H1 (cell line): ENCODE measurements at regions not wholly inside any gene's neighbourhood (a gene's known extent, or its start where the extent isn't known, plus 50 kb on each side); places are given as distances from the start of the nearest gene placed in this dataset.

ENCODE experiments used
- CTCF ChIA-PET: fragments of 300-600 bp; sonication (Branson Sonifier 250); formaldehyde crosslinking; loops from one replicate; lab custom pipeline; 2021; ENCODE audit not compliant: partially characterized antibody; lab: Charles Lee
- POLR2A ChIA-PET: fragments of 300-600 bp; sonication (Branson Sonifier 250); formaldehyde crosslinking; loops from one replicate; lab custom pipeline; 2021; ENCODE audit warnings: inconsistent platforms; ENCODE audit not compliant: partially characterized antibody; lab: Charles Lee
- DNase-seq, 2 experiments: peaks; one replicate each; pipeline versions ENCODE4 v3.0.0 to v3.0.0-alpha.2; 2010 to 2022; ENCODE audit warnings: low spot score in 2 of 2, low read depth in 1 of 2, mixed read lengths in 1 of 2
- FAIRE-seq: peaks from 2 replicates; lab custom pipeline; 2011; peaks lifted over from hg19 to GRCh38; lab: Jason Lieb, UNC
- H2AFZ ChIP-seq: 2 replicates; pipeline ENCODE4 v1.8.1; 2012; ENCODE audit warnings: low read length, inconsistent platforms
- H2AK5ac ChIP-seq: 2 replicates; pipeline ENCODE4 v1.6.1; 2013; ENCODE audit warnings: low read depth, low read length
- H2BK120ac ChIP-seq: replicated peaks from 2 replicates; pipeline ENCODE3; 2013; ENCODE audit warnings: low read depth, low read length, inconsistent platforms
- H2BK12ac ChIP-seq: 2 replicates; pipeline ENCODE4 v1.6.1; 2013; ENCODE audit warnings: low read depth, low read length
- H2BK15ac ChIP-seq: 2 replicates; pipeline ENCODE4 v1.6.1; 2013; ENCODE audit warnings: low read length
- H2BK20ac ChIP-seq: 2 replicates; pipeline ENCODE4 v1.6.1; 2013; ENCODE audit warnings: low read length
- H2BK5ac ChIP-seq: 2 replicates; pipeline ENCODE4 v1.6.1; 2013; ENCODE audit warnings: low read depth, low read length
- H3K14ac ChIP-seq: 2 replicates; pipeline ENCODE4 v1.6.1; 2013; ENCODE audit warnings: inconsistent platforms; ENCODE audit not compliant: insufficient read length
- H3K18ac ChIP-seq: 2 replicates; pipeline ENCODE4 v1.6.1; 2013; ENCODE audit warnings: low read length; ENCODE audit errors: extremely low read depth
- H3K23ac ChIP-seq: 2 replicates; pipeline ENCODE4 v1.6.1; 2013; ENCODE audit warnings: inconsistent platforms; ENCODE audit not compliant: insufficient read length
- H3K23me2 ChIP-seq: 2 replicates; pipeline ENCODE4 v1.6.1; 2013; ENCODE audit warnings: low read depth, low read length
- H3K27ac ChIP-seq: 2 replicates; pipeline ENCODE4 v1.6.1; 2011; ENCODE audit warnings: low read depth, low read length, inconsistent platforms
- H3K27me3 ChIP-seq, 4 experiments: replicated peaks in 1 of 4; 1 replicate in 1 of 4; 2 replicates in 3 of 4; pipeline versions ENCODE4 v1.6.1 to v1.8.1; 2011 to 2013; ENCODE audit warnings: low read length in 3 of 4, mild to moderate bottlenecking in 3 of 4, inconsistent platforms in 2 of 4, mixed read lengths in 2 of 4, moderate library complexity in 1 of 4; ENCODE audit not compliant: control insufficient read depth in 3 of 4, insufficient read depth in 3 of 4; ENCODE audit errors: extremely low read depth in 1 of 4
- H3K36me3 ChIP-seq, 4 experiments: 2 replicates each; pipeline versions ENCODE4 v1.6.1 to v1.8.1; 2011 to 2013; ENCODE audit warnings: mild to moderate bottlenecking in 4 of 4, low read length in 3 of 4, moderate library complexity in 2 of 4, control low read depth in 1 of 4, inconsistent platforms in 1 of 4; ENCODE audit not compliant: insufficient read depth in 4 of 4, control insufficient read depth in 2 of 4
- H3K4ac ChIP-seq: replicated peaks from 2 replicates; pipeline ENCODE3; 2013; ENCODE audit warnings: low read length, low read depth, mixed read lengths, inconsistent platforms; ENCODE audit not compliant: insufficient read length
- H3K4me1 ChIP-seq, 4 experiments: replicated peaks in 1 of 4; 1 replicate in 1 of 4; 2 replicates in 3 of 4; pipeline versions ENCODE4 v1.6.1 to v1.8.1; 2011 to 2013; ENCODE audit warnings: low read length in 3 of 4, inconsistent platforms in 2 of 4, mixed read lengths in 1 of 4; ENCODE audit not compliant: insufficient read depth in 4 of 4, control insufficient read depth in 3 of 4
- H3K4me2 ChIP-seq, 2 experiments: 2 replicates each; pipeline versions ENCODE4 v1.6.1 to v1.8.1; 2011 to 2013; ENCODE audit warnings: low read depth in 2 of 2, low read length in 2 of 2, control low read depth in 1 of 2, inconsistent platforms in 1 of 2, mild to moderate bottlenecking in 1 of 2; ENCODE audit not compliant: insufficient read depth in 1 of 2
- H3K4me3 ChIP-seq, 4 experiments: fragments of 200-600, 300-600 bp in 1 of 4; sonication (generic), shearing (Covaris generic), sonication (Bioruptor Twin) in 1 of 4; 2 replicates each; pipeline versions ENCODE4 v1.5.1 to v1.8.1; 2011 to 2016; ENCODE audit warnings: low read length in 4 of 4, low read depth in 3 of 4, control low read depth in 2 of 4, inconsistent platforms in 2 of 4, mild to moderate bottlenecking in 2 of 4, mixed read lengths in 1 of 4, moderate library complexity in 1 of 4; ENCODE audit not compliant: insufficient read depth in 2 of 4; ENCODE audit errors: extremely low read depth in 1 of 4
- H3K56ac ChIP-seq: replicated peaks from 2 replicates; pipeline ENCODE3; 2013; ENCODE audit warnings: low read depth, mild to moderate bottlenecking, mixed read lengths, low read length, inconsistent platforms; ENCODE audit not compliant: insufficient read length
- H3K79me1 ChIP-seq: 2 replicates; pipeline ENCODE4 v1.6.1; 2013; ENCODE audit warnings: low read depth, low read length, control low read depth
- H3K79me2 ChIP-seq, 2 experiments: 2 replicates each; pipeline versions ENCODE4 v1.6.1 to v1.8.1; 2012 to 2013; ENCODE audit warnings: low read length in 2 of 2, mild to moderate bottlenecking in 2 of 2, inconsistent platforms in 1 of 2; ENCODE audit not compliant: insufficient read depth in 2 of 2, control insufficient read depth in 1 of 2
- H3K9ac ChIP-seq, 4 experiments: replicated peaks in 1 of 4; 1 replicate in 1 of 4; 2 replicates in 3 of 4; pipeline versions ENCODE4 v1.6.1 to v1.8.1; 2011 to 2013; ENCODE audit warnings: low read depth in 3 of 4, low read length in 3 of 4, control low read depth in 2 of 4, mild to moderate bottlenecking in 2 of 4, moderate library complexity in 2 of 4, inconsistent platforms in 1 of 4; ENCODE audit errors: extremely low read depth in 1 of 4
- H3K9me3 ChIP-seq, 2 experiments: 2 replicates each; pipeline versions ENCODE4 v1.6.1 to v1.8.1; 2012 to 2013; ENCODE audit warnings: mild to moderate bottlenecking in 2 of 2, moderate library complexity in 2 of 2, control low read depth in 1 of 2, inconsistent platforms in 1 of 2, low read depth in 1 of 2, low read length in 1 of 2, mixed read lengths in 1 of 2; ENCODE audit not compliant: insufficient read depth in 2 of 2
- H4K20me1 ChIP-seq, 2 experiments: replicated peaks in 1 of 2; 2 replicates each; pipeline versions ENCODE3 to v1.8.1; 2011 to 2013; ENCODE audit warnings: inconsistent platforms in 2 of 2, low read length in 2 of 2, mild to moderate bottlenecking in 1 of 2; ENCODE audit not compliant: insufficient read depth in 2 of 2, control insufficient read depth in 1 of 2
- H4K5ac ChIP-seq: 2 replicates; pipeline ENCODE4 v1.6.1; 2013; ENCODE audit warnings: low read length, low read depth, mixed read lengths, inconsistent platforms; ENCODE audit not compliant: insufficient read length
- H4K8ac ChIP-seq: 2 replicates; pipeline ENCODE4 v1.8.0; 2013; ENCODE audit warnings: mild to moderate bottlenecking, moderate library complexity, low read length, inconsistent platforms; ENCODE audit not compliant: insufficient read depth; ENCODE audit errors: extremely low read depth
- H4K91ac ChIP-seq: replicated peaks from 2 replicates; pipeline ENCODE3; 2013; ENCODE audit warnings: low read length, mixed read lengths, inconsistent platforms; ENCODE audit not compliant: insufficient read length
- TEAD4 ChIP-seq: IDR thresholded peaks from 2 replicates; pipeline ENCODE4 v1.6.1; 2012; ENCODE audit warnings: low read depth, low read length, inconsistent platforms, mixed read lengths
- ZNF274 ChIP-seq: IDR thresholded peaks from 2 replicates; pipeline ENCODE4 v1.7.0; 2012; ENCODE audit warnings: low read length, borderline replicate concordance; ENCODE audit errors: extremely low read depth
- WGBS, 2 experiments: shearing (Covaris generic) in 1 of 2; methylation state at CpG; one replicate each; pipeline versions ENCODE4 v1.1.6 to v1.1.7; 2013 to 2015; ENCODE audit warnings: low lambda C conversion rate in 2 of 2, mixed read lengths in 2 of 2, inconsistent platforms in 1 of 2, low coverage in 1 of 2, missing lambda C conversion rate in 1 of 2; ENCODE audit not compliant: insufficient replicate concordance in 2 of 2, insufficient coverage in 1 of 2, insufficient read length in 1 of 2; ENCODE audit errors: extremely low coverage in 1 of 2, missing lambda C conversion rate in 1 of 2; 5-methylcytosine and 5-hydroxymethylcytosine counted together

- Histone ChIP-seq H2BK5ac (no peak overlapping the region), H3K27ac (no peak overlapping the region), H3K9me3 (peaks cover 4 to 10% of the 10 kb centered on the region in 2 experiments; a peak in 3 of 4 replicates), H3K36me3 (no peaks in the 10 kb centered on the region; a peak in 2 of 8 replicates), H2BK12ac (no peak overlapping the region), H3K4ac (no peak overlapping the region), H2BK15ac (no peak overlapping the region), H3K9ac (no peak overlapping the region), H3K4me1 (no peaks in the 10 kb centered on the region), H2BK120ac (no peak overlapping the region), H3K79me1 (no peaks in the 10 kb centered on the region), H4K91ac (no peak overlapping the region), H4K20me1 (no peaks in the 10 kb centered on the region), H3K56ac (no peak overlapping the region), H3K4me3 (no peak overlapping the region), H2AFZ (no peak overlapping the region), H3K4me2 (no peak overlapping the region), H3K14ac (no peak overlapping the region), H2BK20ac (no peak overlapping the region), H3K79me2 (no peaks in the 10 kb centered on the region), H3K18ac (no peak overlapping the region), H3K23ac (no peak overlapping the region), H4K8ac (no peak overlapping the region), H4K5ac (no peak overlapping the region), H3K27me3 (no peaks in the 10 kb centered on the region), H2AK5ac (no peak overlapping the region), H3K23me2 (no peaks in the 10 kb centered on the region)
- TF ChIP-seq TEAD4 (peak; percentile 51), ZNF274 (no peak)
- CTCF ChIA-PET: interaction anchor here (0.6 to 3.6 kb wide), 5 partner anchors 11 to 363 kb away, joined by 3 to 18 read pairs (median 4); no protein-coding TSS in a partner anchor
- WGBS, 2 experiments: 96% methylated on average over 2 of the region's 2 CpGs; no CpG with 5 or more reads in 1 of the 2 experiments
- DNase-seq (no peak), FAIRE-seq (no peak)
- POLR2A ChIA-PET: no interaction called here
Observed at GRCh38 chr1:238226810-238227209, 336.1 kb upstream of the ZP4 start.
